EH (cell line): ENCODE measurements at regions not wholly inside any gene's neighbourhood (a gene's known extent, or its start where the extent isn't known, plus 50 kb on each side); places are given as distances from the start of the nearest gene placed in this dataset.
"Not testable (repeated sequence)": the region's sequence is repeated elsewhere in the genome, so short reads cannot be mapped to it uniquely, and the experiment has no call there.

Experiments used
- DNase-seq: peaks from one replicate; pipeline ENCODE4 v3.0.0-alpha.2; 2015; ENCODE audit warnings: low read depth

DNA sequence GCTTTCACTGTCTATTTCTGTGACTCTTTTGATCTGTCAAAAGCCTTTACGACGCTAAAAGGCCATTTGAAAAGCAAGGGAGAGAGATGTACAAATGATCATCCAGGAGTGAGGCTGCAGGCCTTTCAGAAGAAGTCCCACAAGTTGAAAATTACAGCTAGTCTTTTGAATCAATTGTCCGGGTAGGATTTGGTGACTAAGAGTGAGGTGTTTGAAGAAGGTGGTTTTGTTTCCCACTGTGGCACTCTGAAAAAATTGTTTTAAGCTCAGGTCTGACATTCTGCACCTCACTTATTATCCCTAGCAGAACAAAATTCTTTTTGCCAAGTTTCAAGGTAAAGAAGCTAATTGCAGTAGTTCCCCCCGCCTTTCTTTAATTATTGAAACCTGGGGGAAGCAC is 50.8 kb upstream of the TMEM108 start:
- no peak for DNase-seq

DNA sequence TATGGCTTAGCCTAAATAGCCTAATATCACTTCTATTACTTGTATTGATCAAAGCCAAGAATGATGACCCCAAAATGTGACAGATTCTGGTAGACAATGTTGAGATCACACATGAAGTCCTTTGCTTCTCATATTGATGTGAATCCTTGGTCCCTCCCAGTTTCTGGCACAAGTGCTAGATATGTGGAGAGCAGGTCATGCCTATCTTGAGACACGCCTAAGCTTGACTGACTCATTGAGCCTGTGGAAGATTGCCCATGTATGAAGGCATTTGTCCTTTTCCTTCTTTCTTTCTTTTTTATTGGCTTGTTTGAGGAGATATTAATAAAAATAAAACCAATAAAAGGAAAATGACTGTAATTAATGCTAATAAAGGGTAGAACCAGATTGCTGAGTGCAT is 54.0 kb upstream of the TMEM108 start:
- no peak for DNase-seq

DNA sequence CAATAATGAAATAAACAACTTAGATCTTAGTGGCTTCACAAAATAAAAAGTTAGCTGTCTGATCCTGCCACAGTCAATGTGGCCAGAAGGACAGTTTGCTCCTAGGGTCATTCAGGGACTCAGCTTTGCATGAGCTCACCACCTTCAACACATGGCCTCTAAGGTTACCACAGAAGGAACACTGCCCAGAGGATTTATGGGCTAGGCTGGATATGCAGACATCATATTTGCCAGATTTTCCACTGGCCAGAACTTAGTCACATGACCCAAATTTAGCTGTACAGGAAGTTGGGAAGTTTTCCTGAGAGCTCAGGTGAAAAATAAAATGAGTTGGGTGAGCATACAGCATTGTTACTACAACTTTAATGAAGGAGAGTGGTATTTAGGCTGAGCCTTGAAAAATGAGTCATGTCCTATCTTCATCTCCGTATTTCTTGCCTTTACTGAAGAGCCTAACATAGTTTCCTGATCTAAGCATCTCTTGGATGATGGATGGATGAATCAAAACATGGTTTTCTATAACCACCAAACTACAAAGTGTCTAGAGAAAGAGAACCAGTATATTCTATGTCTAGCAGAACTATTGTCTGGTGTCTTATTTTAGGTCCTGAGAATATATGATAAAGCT is 54.9 kb upstream of the TMEM108 start:
- no peak for DNase-seq

DNA sequence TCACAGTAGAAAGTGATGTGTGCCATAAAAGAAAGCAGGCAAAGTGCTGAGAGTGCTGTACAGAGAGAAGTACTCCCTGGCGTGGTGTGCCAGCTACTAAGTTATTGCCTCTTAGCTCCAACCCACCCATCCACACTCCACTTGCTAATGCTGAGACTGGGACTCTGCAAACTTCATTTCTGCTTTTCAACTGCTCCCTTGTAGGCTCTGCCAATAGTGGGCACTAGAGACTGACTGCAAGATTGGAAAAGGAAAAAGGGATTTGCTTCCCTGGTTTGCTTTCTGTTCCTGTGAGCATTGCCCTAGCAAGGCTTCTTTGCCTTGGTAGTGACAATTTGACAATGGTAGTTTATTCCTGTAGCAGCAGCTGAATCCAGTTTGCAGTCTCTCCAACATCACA is 56.5 kb upstream of the TMEM108 start:
- no peak for DNase-seq

GRCh38 chr3:132980102-132980501 is 58.1 kb upstream of the TMEM108 start:
- no peak for DNase-seq

GRCh38 chr3:132979606-132980005 is 58.6 kb upstream of the TMEM108 start:
- DNase-seq: no peak

GRCh38 chr3:132978946-132979345 is 59.2 kb upstream of the TMEM108 start:
- DNase-seq: not testable (repeated sequence)

GRCh38 chr3:132978464-132978863 is 59.7 kb upstream of the TMEM108 start:
- no peak for DNase-seq

DNA sequence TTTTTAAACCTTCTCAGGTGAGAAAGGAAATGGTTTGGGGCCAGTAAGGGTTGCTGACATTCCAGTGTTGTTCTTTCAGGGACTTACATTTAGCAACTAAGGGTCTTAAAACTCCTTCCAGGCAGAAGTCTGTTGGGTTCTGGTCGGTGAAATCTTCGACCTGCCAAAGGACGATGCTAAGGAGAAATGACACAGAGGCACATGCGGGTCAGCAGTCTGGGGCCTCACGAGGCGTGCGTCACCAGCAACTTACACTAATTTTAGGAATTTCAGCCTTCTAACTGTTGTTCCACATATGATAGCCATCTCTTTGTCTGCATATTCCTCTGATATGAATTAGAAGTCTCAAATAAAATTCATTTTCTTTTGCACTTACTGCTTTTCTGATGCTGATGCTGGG is 64.1 kb upstream of the TMEM108 start:
- no peak for DNase-seq

DNA sequence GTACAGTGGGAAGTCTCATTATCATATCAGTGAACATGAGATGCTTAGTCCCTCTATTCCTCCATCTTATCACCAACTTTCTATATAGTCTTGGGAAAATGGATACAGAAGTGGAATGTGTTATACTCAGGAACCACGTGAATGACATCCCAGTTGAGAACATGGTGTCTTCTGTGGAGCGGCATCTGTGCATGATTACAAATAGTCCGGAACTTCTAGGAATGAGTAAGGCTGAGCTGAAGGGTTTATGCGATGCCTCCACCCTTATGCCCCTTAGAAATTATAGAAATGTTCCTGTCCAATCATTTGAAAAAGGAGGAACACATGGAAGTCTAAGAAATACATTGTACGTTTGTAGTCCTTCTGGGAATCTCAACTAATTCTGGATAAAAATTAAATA is 64.8 kb upstream of the TMEM108 start:
- DNase-seq: no peak

DNA sequence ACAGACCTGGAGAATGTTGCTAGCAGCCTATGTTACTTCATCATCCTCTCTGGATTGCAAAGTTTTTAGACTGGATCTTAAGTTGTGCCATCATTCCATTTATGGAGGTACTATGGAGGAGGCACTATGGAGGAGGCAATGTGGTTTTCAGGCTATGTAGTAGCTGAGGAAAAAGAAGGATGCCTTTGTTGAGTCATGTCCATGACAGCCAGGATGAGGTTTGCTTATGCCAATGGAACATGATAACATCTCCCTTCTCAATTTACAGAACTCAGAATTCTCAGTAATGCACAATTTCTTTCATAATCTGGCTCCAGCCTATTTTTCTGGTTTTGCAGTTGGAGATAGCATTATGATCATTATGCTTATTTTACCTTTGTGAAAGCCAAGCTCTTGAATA is 65.9 kb upstream of the TMEM108 start:
- peak; percentile 42 for DNase-seq

- DNase-seq: no peak
Measured at GRCh38 chr3:132966374-132966773, 71.8 kb upstream of the TMEM108 start.

- no peak for DNase-seq
Measured at GRCh38 chr3:132964266-132964665, 73.9 kb upstream of the TMEM108 start.

GRCh38 chr3:132963786-132964185 is 74.4 kb upstream of the TMEM108 start:
- DNase-seq: no peak

DNA sequence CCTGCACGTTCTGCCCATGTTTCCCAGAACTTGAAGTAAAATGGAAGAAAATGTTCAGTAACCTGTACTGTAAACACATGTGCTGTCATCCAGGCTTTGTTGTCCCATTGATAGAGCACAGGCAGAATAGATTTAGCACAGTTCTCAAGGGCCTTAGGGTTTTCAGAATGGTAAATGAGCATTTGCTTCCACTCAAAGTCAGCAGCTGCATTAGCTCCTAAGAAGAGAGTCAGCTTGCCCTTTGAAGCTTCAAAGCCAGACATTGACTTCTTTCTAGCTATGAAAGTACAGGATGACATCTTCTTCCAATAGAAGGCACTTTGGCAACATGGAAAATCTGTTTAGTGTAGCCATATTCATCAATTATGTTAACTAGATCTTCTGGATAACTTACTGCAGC is 76.2 kb upstream of the TMEM108 start:
- no peak for DNase-seq

GRCh38 chr3:132953683-132954082 is 84.5 kb upstream of the TMEM108 start:
- no peak for DNase-seq

GRCh38 chr3:132927896-132928295 is 110.3 kb upstream of the TMEM108 start:
- DNase-seq: no peak

GRCh38 chr3:132926098-132926497 is 112.1 kb upstream of the TMEM108 start:
- no peak for DNase-seq

- DNase-seq: no peak
Measured at GRCh38 chr3:132925256-132925930, 112.8 kb upstream of the TMEM108 start.

DNA sequence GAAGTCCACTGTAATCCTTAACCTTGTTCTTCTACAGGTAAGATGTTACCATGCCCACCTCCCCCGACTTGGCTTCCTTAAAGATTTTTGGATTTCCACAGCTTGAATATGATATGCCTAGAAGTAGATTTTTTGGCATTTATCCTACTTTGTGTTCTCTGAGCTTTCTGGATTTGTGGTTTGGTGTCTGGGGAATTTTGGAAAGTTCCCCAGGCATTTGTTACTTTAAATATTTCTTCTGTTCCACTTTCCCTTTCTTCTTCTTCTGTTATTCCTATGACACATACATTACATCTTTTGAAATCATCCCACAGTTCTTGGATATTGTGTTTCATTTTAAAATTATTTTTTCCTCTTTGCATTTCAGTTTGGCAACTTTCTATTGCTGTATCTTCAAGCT is 122.1 kb upstream of the TMEM108 start:
- DNase-seq: peak; percentile 1

GRCh38 chr3:132912416-132912753 is 125.8 kb upstream of the TMEM108 start:
- DNase-seq: no peak

DNA sequence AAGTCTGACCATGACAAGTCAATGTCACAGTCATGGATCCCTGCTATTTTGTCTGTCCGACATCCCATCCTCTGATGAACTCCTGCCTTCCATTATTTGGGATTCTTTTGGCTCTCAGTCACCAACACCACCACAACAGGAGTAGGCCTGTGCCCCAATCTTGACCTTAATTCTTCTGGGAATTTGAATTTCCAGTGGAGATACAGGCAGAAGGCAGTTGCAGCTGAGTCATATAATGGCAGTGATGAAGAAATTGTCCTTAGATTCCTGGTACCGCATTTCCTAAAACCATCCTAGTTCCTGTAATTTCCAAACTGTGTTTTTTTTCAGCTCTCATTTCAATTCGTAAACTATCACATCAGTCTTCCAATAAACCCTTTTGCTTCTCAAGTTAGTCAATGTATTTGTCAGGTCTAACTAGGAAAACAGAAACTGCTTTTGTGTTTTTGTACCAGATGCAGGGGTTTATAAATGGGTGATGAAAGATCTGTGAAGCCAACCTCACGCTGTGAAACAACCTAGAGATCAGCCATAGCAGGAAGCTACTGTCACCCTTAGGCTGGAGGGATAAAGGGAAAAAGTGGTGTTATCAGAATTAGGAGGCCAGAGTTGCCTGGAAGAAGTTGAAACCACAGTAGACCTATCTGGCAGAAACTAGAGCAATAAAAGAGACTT is 126.3 kb upstream of the TMEM108 start:
- peak; percentile 4 for DNase-seq

GRCh38 chr3:132907293-132907692 is 130.9 kb upstream of the TMEM108 start:
- no peak for DNase-seq

DNA sequence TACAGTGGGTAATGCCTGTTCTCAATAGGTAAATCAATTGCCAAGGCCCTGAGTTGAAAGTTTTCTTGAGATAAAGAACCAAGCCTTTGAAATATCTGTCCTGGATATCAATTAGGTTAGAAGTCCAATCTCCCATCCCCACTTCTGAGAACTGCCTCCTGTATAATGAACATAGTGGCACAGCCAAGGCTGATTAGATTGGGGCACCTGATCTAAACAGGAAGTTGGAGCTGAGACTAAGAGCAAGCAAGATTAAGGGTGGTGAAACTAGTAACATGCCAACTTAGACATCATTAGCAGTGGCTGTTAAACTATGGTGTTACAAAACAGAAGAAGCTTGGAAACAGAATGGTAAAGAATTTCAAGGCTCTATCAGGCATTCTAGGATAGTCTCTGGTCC is 137.7 kb upstream of the TMEM108 start:
- DNase-seq: no peak
